ENCODE measurements at regions not wholly inside any gene's neighbourhood (a gene's known extent, or its start where the extent isn't known, plus 50 kb on each side); places are given as distances from the start of the nearest gene placed in this dataset.
"Not testable (repeated sequence)": the region's sequence is repeated elsewhere in the genome, so short reads cannot be mapped to it uniquely, and the experiment has no call there.

DNA sequence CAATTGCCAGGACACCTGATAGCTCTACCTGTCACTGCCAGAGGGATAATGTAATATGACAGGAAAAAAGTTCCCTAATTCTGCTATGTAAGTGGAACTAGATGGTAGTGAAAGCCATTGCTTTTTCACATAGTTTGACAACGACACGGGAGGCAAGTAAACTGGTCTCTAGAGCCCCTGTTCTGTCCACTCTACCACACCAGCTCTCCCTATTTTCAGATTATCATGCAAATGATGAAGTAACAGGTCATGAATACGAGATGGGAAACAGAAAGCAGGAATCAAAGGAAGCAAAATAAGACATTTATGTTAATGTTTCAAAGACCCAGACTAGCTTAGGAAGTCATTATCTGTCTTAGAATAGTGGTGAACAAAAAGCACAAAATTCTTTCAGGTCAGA lies 56.2 kb downstream of the TAF11L14 start:
- DNase-seq (ENCODE audit: low read depth) = no peak

- no peak for DNase-seq (ENCODE audit: low read depth)
Measured at GRCh38 chr5:17691762-17692161, 57.5 kb downstream of the TAF11L14 start.

DNA sequence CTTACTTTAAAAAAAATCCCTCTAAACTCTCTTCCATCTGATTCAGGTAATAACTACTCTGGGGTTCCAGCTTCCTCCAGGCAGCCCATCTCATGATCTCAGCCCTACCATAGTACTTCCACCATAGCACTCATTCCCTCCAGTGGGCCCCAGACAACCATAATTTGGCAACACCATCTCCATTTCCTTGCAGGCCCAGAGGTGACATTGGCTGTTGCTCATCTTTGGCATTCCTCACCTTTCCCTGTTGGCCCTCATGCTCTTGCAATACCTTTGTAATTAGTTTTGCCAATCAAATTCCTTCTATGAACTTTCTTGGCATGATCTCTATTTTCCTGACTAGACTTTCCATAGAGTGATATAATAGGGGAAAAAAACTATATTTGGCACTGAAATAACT lies 60.1 kb downstream of the TAF11L14 start:
- DNase-seq (ENCODE audit: low read depth) = no peak

DNA sequence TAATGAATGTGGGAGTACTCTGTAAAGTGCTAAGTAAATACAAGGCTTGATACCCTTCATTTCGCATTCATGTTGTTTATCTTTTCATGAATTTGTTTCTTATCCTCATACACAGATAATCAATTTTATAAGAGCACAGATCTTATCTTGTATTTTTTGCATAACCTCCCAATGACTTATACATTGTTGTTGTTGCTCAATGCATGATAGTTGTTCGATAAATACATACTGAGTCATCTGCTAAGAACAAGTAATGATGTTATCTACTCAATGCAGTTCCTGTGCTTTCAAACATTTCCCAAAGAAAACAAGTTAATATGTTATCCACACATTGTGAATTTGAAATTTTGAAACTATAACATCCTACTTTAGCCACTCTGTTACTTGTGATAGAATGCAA lies 60.7 kb downstream of the TAF11L14 start:
- no peak for DNase-seq (ENCODE audit: low read depth)

DNA sequence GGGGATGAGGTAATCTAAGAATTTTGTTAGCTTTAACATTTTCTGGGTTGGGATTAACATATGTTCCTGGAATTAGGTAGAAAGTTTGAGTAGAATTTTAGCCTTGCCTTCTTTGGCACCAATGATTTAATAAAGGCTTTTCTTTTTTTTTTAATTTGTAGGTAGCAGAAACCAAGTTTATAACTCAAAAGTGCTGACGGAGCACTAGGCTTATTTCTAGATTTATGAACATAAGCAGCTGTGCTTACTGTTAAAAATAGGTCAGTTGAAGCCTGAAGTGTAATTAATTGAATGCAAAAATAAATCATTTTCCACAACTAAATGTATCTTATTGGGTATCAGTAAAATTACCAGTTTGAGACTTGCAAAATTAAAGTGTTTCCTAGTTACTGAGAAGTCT lies 62.4 kb downstream of the TAF11L14 start:
- no peak for DNase-seq (ENCODE audit: low read depth)

GRCh38 chr5:17697671-17698070 lies 63.4 kb downstream of the TAF11L14 start:
- DNase-seq (ENCODE audit: low read depth) = no peak

GRCh38 chr5:17709011-17709710 lies 74.9 kb downstream of the TAF11L14 start:
- no peak for DNase-seq (ENCODE audit: low read depth)

DNA sequence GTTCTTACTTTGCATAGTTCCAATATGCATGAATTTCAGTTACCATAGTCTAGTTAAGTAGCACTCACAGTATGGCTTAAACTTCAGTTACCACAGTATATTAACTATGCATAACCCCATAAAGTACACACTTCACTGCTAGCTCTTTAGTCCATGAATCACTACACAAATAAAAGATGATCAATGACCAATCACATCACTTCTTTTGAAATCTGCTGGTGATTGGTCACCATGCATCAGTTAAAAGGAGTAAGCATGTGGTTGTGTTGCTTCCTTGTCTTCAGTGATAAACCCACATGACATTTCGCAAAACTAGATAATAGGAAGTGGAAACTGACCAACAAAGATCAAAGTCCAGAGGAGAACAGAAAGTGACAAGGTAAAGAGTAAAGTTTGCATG lies 79.0 kb downstream of the TAF11L14 start:
- no peak for DNase-seq (ENCODE audit: low read depth)

DNA sequence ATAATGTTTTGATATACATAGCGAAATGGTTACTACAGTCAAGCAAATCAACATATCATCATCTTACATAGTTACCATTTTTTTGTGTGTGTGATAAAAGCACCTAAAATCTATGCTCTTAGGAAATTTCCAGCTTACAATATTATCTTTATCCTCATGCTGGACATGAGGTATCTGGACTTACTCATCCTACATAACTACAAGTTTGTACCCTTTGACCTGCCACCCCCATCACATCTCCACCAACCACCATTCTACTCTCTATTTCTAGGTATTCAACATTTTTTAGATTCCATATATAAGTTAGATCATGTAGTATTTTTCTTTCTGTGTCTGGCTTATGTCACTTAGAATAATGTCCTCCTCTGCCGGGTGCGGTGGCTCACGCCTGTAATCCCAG lies 79.9 kb downstream of the TAF11L14 start:
- DNase-seq (ENCODE audit: low read depth) = no peak

- no peak for DNase-seq (ENCODE audit: low read depth)
Measured at GRCh38 chr5:17719592-17719991, 85.3 kb downstream of the TAF11L14 start.

- DNase-seq (ENCODE audit: low read depth) = no peak
Measured at GRCh38 chr5:17720071-17720470, 85.8 kb downstream of the TAF11L14 start.

DNA sequence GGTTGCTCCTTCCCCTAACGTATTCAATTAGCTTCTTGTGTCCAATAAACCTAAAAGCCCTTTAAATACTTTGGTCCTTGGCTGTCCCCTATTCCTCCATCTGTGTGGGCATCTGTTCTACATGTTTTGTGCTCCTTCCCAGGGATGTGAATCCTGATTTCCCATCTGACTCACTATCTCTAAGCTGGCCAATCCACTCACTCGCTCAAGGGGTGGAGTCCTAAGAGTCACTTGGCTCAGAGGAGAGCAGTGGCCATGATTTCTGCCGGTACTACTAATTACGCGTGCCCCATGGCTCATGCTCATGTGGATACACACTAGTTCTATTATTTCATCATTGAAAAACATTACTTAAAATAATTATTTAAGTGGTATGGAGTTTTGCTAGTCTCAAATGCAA lies 89.6 kb downstream of the TAF11L14 start:
- no peak for DNase-seq (ENCODE audit: low read depth)

DNA sequence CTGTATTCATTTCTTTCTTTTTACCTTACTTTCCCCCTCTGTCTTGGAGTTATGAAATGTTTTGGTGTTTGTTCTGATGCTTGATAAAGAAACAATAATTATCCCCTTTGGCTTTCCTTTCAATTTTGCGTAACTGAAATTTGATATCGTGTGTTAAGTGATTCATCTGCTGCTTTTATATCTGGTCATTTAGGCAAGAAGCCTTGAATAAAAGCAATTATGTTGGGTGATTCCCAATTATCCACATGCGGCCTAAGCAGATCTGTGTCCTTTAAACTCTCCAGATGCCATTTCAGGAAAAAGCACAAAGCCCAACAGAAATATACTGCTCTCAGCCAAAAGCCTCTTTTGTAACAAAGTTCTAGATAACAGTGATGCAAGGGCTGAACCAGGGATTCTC lies 92.8 kb downstream of the TAF11L14 start:
- DNase-seq (ENCODE audit: low read depth) = no peak

- DNase-seq (ENCODE audit: low read depth) = no peak
Measured at GRCh38 chr5:17730421-17730820, 96.2 kb downstream of the TAF11L14 start.

DNA sequence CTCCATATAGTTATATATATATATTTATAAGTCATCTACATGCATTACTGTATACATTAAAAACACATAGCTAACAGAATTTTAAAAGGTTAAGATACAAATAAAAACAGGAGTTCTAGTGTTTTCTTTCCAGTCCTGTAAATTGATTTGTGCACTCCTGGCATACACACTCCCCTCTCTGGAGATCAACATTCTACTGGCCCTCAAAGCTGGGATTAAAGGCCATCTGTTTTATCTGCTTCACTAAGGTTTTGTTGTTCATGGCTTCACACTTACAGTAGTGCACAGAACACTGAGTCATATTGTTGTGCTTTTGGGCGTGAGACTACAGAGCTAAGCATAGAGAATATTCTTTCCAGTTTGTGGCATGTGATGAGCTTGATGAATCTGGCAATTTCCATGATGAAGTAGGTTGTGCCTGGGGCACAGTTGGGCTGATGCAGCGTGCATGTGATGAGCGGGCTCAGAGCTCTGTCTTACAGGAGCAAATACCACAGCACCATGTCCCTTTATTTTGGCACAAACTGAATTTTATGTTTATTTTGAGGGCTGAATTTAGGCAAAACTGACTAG lies 98.2 kb downstream of the TAF11L14 start:
- DNase-seq (ENCODE audit: low read depth) = no peak

- DNase-seq (ENCODE audit: low read depth) = no peak
Measured at GRCh38 chr5:17734011-17734410, 99.8 kb downstream of the TAF11L14 start.

GRCh38 chr5:17735761-17736160 lies 101.5 kb downstream of the TAF11L14 start:
- no peak for DNase-seq (ENCODE audit: low read depth)

- no peak for DNase-seq (ENCODE audit: low read depth)
Measured at GRCh38 chr5:17737092-17737491, 102.8 kb downstream of the TAF11L14 start.

DNA sequence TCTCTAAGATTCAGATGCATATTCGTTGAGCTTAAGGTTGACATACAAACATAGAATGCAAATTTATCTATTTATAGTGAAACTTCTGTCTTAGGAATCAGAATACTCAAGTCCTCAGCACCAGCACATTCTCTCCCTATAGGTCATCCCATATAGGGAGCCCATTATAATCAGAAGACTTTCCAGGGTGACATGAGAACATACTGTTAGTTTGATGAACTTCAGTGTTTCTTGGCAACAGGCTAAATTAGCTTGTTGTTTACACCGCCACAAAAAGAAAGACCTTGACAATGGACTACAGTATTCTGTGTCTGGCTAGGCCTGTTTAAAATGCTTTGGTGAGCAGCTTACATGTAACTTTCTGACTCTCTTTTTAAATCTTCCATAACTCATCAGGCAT lies 104.2 kb downstream of the TAF11L14 start:
- no peak for DNase-seq (ENCODE audit: low read depth)

GRCh38 chr5:17743580-17744435 lies 109.5 kb downstream of the TAF11L14 start:
- no peak for DNase-seq (ENCODE audit: low read depth)

GRCh38 chr5:17748201-17748600 lies 113.9 kb downstream of the TAF11L14 start:
- DNase-seq (ENCODE audit: low read depth) = no peak

DNA sequence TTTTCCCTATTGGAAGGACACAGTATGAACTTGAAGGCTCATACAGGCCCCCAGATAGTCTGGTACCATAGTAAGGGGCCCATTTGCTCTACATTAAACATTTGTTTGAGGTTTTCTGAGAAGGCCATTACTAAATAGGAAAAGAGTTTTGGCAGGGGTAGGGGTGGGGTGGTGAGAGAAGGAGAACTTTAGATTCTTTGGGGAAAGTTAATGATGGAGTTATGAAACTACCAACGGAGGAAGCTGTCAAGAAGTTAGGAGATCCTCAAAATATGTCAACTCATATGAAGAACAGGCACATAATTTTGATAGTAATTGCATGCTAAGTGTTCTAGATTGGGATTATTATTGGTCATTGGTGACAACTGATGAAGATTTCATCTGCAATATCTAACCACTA lies 114.7 kb downstream of the TAF11L14 start:
- no peak for DNase-seq (ENCODE audit: low read depth)

DNA sequence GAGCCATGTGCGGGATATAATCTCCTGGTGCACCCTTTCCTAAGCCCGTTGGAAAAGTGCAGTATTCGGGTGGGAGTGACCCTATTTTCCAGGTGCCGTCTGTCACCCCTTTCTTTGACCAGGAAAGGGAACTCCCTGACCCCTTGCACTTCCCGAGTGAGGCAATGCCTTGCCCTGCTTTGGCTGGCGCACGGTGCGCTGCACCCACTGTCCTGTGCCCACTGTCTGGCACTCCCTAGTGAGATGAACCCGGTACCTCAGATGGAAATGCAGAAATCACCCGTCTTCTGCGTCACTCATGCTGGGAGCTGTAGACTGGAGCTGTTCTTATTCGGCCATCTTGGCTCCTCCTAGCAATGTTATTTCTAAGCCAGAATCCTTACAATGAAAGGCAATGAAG lies 121.1 kb downstream of the TAF11L14 start:
- not testable (repeated sequence) for DNase-seq (ENCODE audit: low read depth)

All from stimulated activated CD4-positive, alpha-beta T cell treated with anti-CD3 and anti-CD28 coated beads, Interleukin-2, amount 100 ng/mL, for 4 hours (primary cell).